Lower leg skin (tissue), 3 donors: ENCODE measurements at regions not wholly inside any gene's neighbourhood (a gene's known extent, or its start where the extent isn't known, plus 50 kb on each side); places are given as distances from the start of the nearest gene placed in this dataset.

ENCODE experiments used
- CTCF ChIP-seq, 3 donors: fragments of 450-650 bp; IDR thresholded peaks; one replicate each; pipeline ENCODE4 v1.5.1; 2016; ENCODE audit warnings: antibody characterized with exemption in 3 of 3, mild to moderate bottlenecking in 3 of 3, moderate library complexity in 2 of 3
- POLR2A ChIP-seq, 2 donors: fragments of 450-650 bp; IDR thresholded peaks; one replicate each; pipeline ENCODE4 v1.6.1; 2016 to 2017; ENCODE audit warnings: antibody characterized with exemption in 2 of 2, mild to moderate bottlenecking in 1 of 2, moderate library complexity in 1 of 2

GRCh38 chr4:153114771-153115321, 89.4 kb upstream of the TRIM2 start:
- no peak for TF ChIP-seq CTCF (IDR thresholded peaks at IDR 0.05)
- TF ChIP-seq POLR2A (IDR thresholded peaks at IDR 0.05): no peak
